ENCODE measurements at regions not wholly inside any gene's neighbourhood (a gene's known extent, or its start where the extent isn't known, plus 50 kb on each side); places are given as distances from the start of the nearest gene placed in this dataset.

GRCh38 chr6:134732763-134733162 lies 217.1 kb downstream of the ALDH8A1 start:
- CTCF ChIA-PET (ENCODE audit: partially characterized antibody) = interaction anchor here (1.5 kb wide), 1 partner anchor 9 kb away, joined by 4 read pairs; no protein-coding TSS in a partner anchor

More at GRCh38 chr6:134732763-134733162, 217.1 kb downstream of the ALDH8A1 start:
- no peak overlapping the region for H4K91ac ChIP-seq (replicated peaks; ENCODE audit: insufficient read length, low read length)
- no peak overlapping the region for H2BK15ac ChIP-seq (ENCODE audit: low read length)
- 79% methylated on average over 4 of the region's 4 CpGs; no CpG with 5 or more reads in 1 of the 2 experiments for WGBS, 2 experiments (ENCODE audit: extremely low coverage in 1 of 2, insufficient coverage in 1 of 2, insufficient read length in 1 of 2, insufficient replicate concordance in 2 of 2, low coverage in 1 of 2, low lambda C conversion rate in 2 of 2, missing lambda C conversion rate in 1 of 2)
- no peak overlapping the region for H3K4ac ChIP-seq (replicated peaks; ENCODE audit: insufficient read length, low read depth, low read length)
- H3K4me2 ChIP-seq (ENCODE audit: insufficient read depth in 1 of 2, low read depth in 2 of 2, low read length in 2 of 2) = no peak overlapping the region
- H2AFZ ChIP-seq (ENCODE audit: low read length) = no peak overlapping the region
- no peak overlapping the region for H2AK5ac ChIP-seq (ENCODE audit: low read depth, low read length)
- H3K23ac ChIP-seq (ENCODE audit: insufficient read length) = no peak overlapping the region
- H4K20me1 ChIP-seq (replicated peaks in 1 of 2; ENCODE audit: control insufficient read depth in 1 of 2, insufficient read depth in 2 of 2, low read length in 2 of 2) = no peaks in the 10 kb centered on the region
- POLR2A ChIA-PET (ENCODE audit: partially characterized antibody) = no interaction called here
- no peak overlapping the region for H3K4me3 ChIP-seq (ENCODE audit: extremely low read depth in 1 of 4, insufficient read depth in 2 of 4, low read depth in 3 of 4, low read length in 4 of 4)
- H3K4me1 ChIP-seq (replicated peaks in 1 of 4; ENCODE audit: control insufficient read depth in 3 of 4, insufficient read depth in 4 of 4, low read length in 3 of 4) = peaks cover 0 to 6% (median 3%) of the 10 kb centered on the region in 4 experiments; a peak in 3 of 7 replicates
- no peak overlapping the region for H3K56ac ChIP-seq (replicated peaks; ENCODE audit: insufficient read length, low read depth, low read length)
- no peak overlapping the region for H3K9ac ChIP-seq (replicated peaks in 1 of 4; ENCODE audit: extremely low read depth in 1 of 4, low read depth in 3 of 4, low read length in 3 of 4)
- H2BK12ac ChIP-seq (ENCODE audit: low read depth, low read length) = no peak overlapping the region
- no peaks in the 10 kb centered on the region for H3K79me2 ChIP-seq (ENCODE audit: control insufficient read depth in 1 of 2, insufficient read depth in 2 of 2, low read length in 2 of 2)
- no peak overlapping the region for H3K18ac ChIP-seq (ENCODE audit: extremely low read depth, low read length)
- H2BK120ac ChIP-seq (replicated peaks; ENCODE audit: low read depth, low read length) = no peak overlapping the region
- H3K9me3 ChIP-seq (ENCODE audit: insufficient read depth in 2 of 2, low read depth in 1 of 2, low read length in 1 of 2) = no peaks in the 10 kb centered on the region
- TF ChIP-seq BCL11A (IDR thresholded peaks at IDR 0.05; ENCODE audit: low read depth in 2 of 2, low read length in 2 of 2) = no peak
- TF ChIP-seq SIN3A (conservative IDR thresholded peaks at IDR 0.05 in 1 of 2, IDR thresholded peaks at IDR 0.05 in 1 of 2; ENCODE audit: low read depth in 1 of 2, low read length in 2 of 2) = no peak
- TF ChIP-seq KDM5A (IDR thresholded peaks at IDR 0.05; ENCODE audit: low read length) = no peak
- TF ChIP-seq EP300 (IDR thresholded peaks at IDR 0.05; ENCODE audit: borderline replicate concordance in 1 of 2, low read depth in 2 of 2, low read length in 2 of 2) = no peak
- TF ChIP-seq GTF2F1 (IDR thresholded peaks at IDR 0.05; ENCODE audit: borderline replicate concordance, low read depth, low read length) = no peak
- no peak for TF ChIP-seq JUND (IDR thresholded peaks at IDR 0.05; ENCODE audit: low read length)
- no peak for TF ChIP-seq SP2 (IDR thresholded peaks at IDR 0.05; ENCODE audit: low read length)
- TF ChIP-seq CREB1 (IDR thresholded peaks at IDR 0.05) = no peak
- no peak for TF ChIP-seq CHD2 (IDR thresholded peaks at IDR 0.05; ENCODE audit: low read length)
- TF ChIP-seq RBBP5 (IDR thresholded peaks at IDR 0.05; ENCODE audit: borderline replicate concordance, low read depth, low read length) = no peak
- TF ChIP-seq SAP30 (IDR thresholded peaks at IDR 0.05; ENCODE audit: insufficient read depth, insufficient replicate concordance, low read length) = no peak
- TF ChIP-seq TAF1 (IDR thresholded peaks at IDR 0.05; ENCODE audit: low read depth, low read length) = no peak
- TF ChIP-seq KDM1A (IDR thresholded peaks at IDR 0.05; ENCODE audit: borderline replicate concordance, low read length) = no peak
- no peak for TF ChIP-seq RNF2 (IDR thresholded peaks at IDR 0.05; ENCODE audit: borderline replicate concordance, low read depth, low read length, missing control alignments, poor library complexity, severe bottlenecking)
- no peaks in the 10 kb centered on the region for H3K23me2 ChIP-seq (ENCODE audit: low read depth, low read length)
- no peak for DNase-seq (ENCODE audit: low read depth in 1 of 2, low spot score in 2 of 2)
- H3K14ac ChIP-seq (ENCODE audit: insufficient read length) = no peak overlapping the region
- H3K79me1 ChIP-seq (ENCODE audit: low read depth, low read length) = no peaks in the 10 kb centered on the region
- no peak overlapping the region for H4K5ac ChIP-seq (ENCODE audit: insufficient read length, low read depth, low read length)
- H2BK20ac ChIP-seq (ENCODE audit: low read length) = no peak overlapping the region
- H2BK5ac ChIP-seq (ENCODE audit: low read depth, low read length) = no peak overlapping the region
- H3K27me3 ChIP-seq (replicated peaks in 1 of 4; ENCODE audit: control insufficient read depth in 3 of 4, extremely low read depth in 1 of 4, insufficient read depth in 3 of 4, low read length in 3 of 4) = no peaks in the 10 kb centered on the region
- H3K27ac ChIP-seq (ENCODE audit: low read depth, low read length) = no peak overlapping the region
- H4K8ac ChIP-seq (ENCODE audit: extremely low read depth, insufficient read depth, low read length) = no peak overlapping the region
- no peak for FAIRE-seq
- no peaks in the 10 kb centered on the region for H3K36me3 ChIP-seq (ENCODE audit: control insufficient read depth in 2 of 4, insufficient read depth in 4 of 4, low read length in 3 of 4)
